Glutamatergic neuron (in vitro differentiated cells): ENCODE measurements at regions not wholly inside any gene's neighbourhood (a gene's known extent, or its start where the extent isn't known, plus 50 kb on each side); places are given as distances from the start of the nearest gene placed in this dataset.

Experiments used
- DNase-seq: peaks from one replicate; pipeline ENCODE4 v3.0.0; 2022
- H3K27ac Mint-ChIP-seq: one replicate; pipeline ENCODE4 v1.8.0; 2020; ENCODE audit warnings: mild to moderate bottlenecking, mixed read lengths, inconsistent platforms; ENCODE audit not compliant: unreplicated experiment
- H3K27me3 Mint-ChIP-seq: one replicate; pipeline ENCODE4 v1.8.0; 2020; ENCODE audit warnings: mild to moderate bottlenecking, moderate library complexity, mixed read lengths, inconsistent platforms; ENCODE audit not compliant: unreplicated experiment
- H3K36me3 Mint-ChIP-seq: one replicate; pipeline ENCODE4 v1.8.0; 2020; ENCODE audit warnings: mild to moderate bottlenecking, mixed read lengths, inconsistent platforms; ENCODE audit not compliant: unreplicated experiment
- H3K4me1 Mint-ChIP-seq: one replicate; pipeline ENCODE4 v1.8.0; 2020; ENCODE audit warnings: mild to moderate bottlenecking, low read depth, mixed read lengths, inconsistent platforms; ENCODE audit not compliant: unreplicated experiment
- H3K4me3 Mint-ChIP-seq: one replicate; pipeline ENCODE4 v1.8.0; 2020; ENCODE audit warnings: mild to moderate bottlenecking, mixed read lengths, inconsistent platforms; ENCODE audit not compliant: unreplicated experiment
- H3K9me3 Mint-ChIP-seq: one replicate; pipeline ENCODE4 v1.8.0; 2020; ENCODE audit warnings: mild to moderate bottlenecking, moderate library complexity, mixed read lengths, inconsistent platforms; ENCODE audit not compliant: unreplicated experiment
- CTCF ChIP-seq: fragments of 200-600 bp; sonication (generic); IDR thresholded peaks from one replicate; pipeline ENCODE4 v1.5.0; 2021; ENCODE audit not compliant: partially characterized antibody, unreplicated experiment

- no peaks in the 10 kb centered on the region for H3K4me1 Mint-ChIP-seq
- no peaks in the 10 kb centered on the region for H3K36me3 Mint-ChIP-seq
- no peaks in the 10 kb centered on the region for H3K9me3 Mint-ChIP-seq
- H3K27me3 Mint-ChIP-seq: peaks cover 2% of the 10 kb centered on the region
- no peak overlapping the region for H3K4me3 Mint-ChIP-seq
- no peak for DNase-seq
- no peak for TF ChIP-seq CTCF
- no peak overlapping the region for H3K27ac Mint-ChIP-seq
Observed at GRCh38 chr10:33463011-33463410, 128.5 kb upstream of the NRP1 start.

- Mint-ChIP-seq H3K27ac (no peak overlapping the region), H3K4me1 (no peaks in the 10 kb centered on the region), H3K9me3 (no peaks in the 10 kb centered on the region), H3K36me3 (no peaks in the 10 kb centered on the region), H3K4me3 (no peak overlapping the region), H3K27me3 (peaks cover 2% of the 10 kb centered on the region)
- no peak for DNase-seq
- TF ChIP-seq CTCF: no peak
Observed at GRCh38 chr10:33461295-33461640, 126.8 kb upstream of the NRP1 start.

DNA sequence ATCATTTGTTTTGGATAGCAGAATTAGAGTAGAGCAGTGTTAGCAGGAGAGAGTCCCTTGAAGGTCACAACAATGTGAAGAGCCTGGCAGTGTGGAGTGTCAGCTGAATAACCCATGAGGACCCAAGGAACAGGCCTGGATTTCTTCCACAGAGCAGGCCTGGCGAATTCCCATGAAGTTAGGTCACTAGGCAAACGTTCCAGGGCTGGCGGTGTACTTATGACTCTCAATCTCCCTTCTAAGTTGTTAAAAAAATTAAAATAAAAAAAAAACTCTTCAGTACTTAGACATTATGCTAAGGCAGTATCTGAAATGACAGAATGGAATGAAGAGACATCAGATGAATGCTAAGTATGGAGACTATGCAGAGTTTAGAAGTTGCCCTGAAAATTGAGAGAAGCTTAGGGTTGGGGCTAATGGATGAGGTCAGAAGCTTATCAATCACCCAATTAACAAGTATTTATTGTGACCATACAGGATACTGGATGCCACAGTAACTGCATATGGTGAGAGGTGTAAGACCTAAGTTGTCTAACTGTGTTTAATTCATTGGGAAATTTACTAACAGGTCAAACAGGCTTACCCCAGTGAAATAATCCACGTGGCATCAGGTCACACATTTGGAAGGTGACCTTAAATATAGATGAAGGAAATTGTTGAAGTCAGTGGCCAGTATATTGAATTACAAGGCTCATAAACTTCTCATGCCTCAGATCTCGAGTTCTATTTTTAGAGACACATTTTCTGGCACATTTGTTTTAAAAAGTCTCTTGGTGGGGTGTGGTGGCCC is 126.2 kb upstream of the NRP1 start:
- H3K4me3 Mint-ChIP-seq: no peak overlapping the region
- H3K27me3 Mint-ChIP-seq: peaks cover 2% of the 10 kb centered on the region
- TF ChIP-seq CTCF: no peak
- H3K9me3 Mint-ChIP-seq: no peaks in the 10 kb centered on the region
- DNase-seq: no peak
- H3K4me1 Mint-ChIP-seq: no peaks in the 10 kb centered on the region
- H3K27ac Mint-ChIP-seq: no peak overlapping the region
- H3K36me3 Mint-ChIP-seq: no peaks in the 10 kb centered on the region

DNA sequence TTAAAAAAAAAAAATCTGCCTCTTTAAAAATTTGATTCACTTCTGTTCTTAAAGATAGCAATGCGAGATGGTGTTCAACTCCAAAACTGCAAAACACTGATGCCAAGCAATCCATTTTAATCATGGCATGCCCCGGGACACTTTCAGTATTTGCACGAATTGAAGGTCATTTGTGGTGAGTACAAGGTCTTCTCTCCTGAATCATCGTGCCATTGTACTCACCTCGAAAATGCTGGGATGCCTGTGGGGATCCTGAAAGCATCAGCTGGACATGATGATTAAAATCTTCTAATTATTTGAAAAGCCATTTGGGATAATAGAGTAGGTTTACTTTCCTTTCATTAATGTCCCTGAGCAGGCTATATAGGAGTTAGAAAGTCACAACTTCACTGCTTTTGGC is 125.1 kb upstream of the NRP1 start:
- Mint-ChIP-seq H3K4me1 (no peaks in the 10 kb centered on the region), H3K36me3 (no peaks in the 10 kb centered on the region), H3K27me3 (peaks cover 2% of the 10 kb centered on the region), H3K27ac (no peak overlapping the region), H3K9me3 (no peaks in the 10 kb centered on the region), H3K4me3 (no peak overlapping the region)
- no peak for TF ChIP-seq CTCF
- no peak for DNase-seq

DNA sequence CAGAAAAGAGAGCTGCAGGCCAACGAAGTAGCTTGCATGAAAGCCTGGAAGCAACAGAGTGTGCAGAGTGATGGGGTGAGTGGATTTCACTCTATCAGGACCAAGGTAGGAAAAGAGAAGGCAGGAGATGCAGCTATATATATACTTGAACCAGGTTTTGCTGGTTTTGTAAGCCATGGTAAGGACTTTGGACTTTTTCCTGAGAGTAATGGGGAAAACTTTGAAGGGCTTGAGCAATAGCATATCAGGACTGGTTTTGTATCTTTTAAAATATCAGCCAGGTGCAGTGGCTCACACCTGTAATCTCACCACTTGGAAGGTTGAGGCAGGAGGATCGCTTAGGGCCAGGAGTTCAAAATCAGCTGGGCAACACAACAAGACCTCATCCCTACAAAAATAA is 120.6 kb upstream of the NRP1 start:
- no peak for TF ChIP-seq CTCF
- Mint-ChIP-seq H3K27me3 (peaks cover 2% of the 10 kb centered on the region), H3K4me1 (no peaks in the 10 kb centered on the region), H3K4me3 (no peak overlapping the region), H3K27ac (no peak overlapping the region), H3K36me3 (peaks cover 6% of the 10 kb centered on the region), H3K9me3 (no peaks in the 10 kb centered on the region)
- no peak for DNase-seq
